Type B pancreatic cell (in vitro differentiated cells): ENCODE measurements at regions not wholly inside any gene's neighbourhood (a gene's known extent, or its start where the extent isn't known, plus 50 kb on each side); places are given as distances from the start of the nearest gene placed in this dataset.

Experiments used
- DNase-seq: peaks from one replicate; pipeline ENCODE4 v3.0.0; 2021; ENCODE audit warnings: mixed read lengths; ENCODE audit not compliant: unreplicated experiment; ENCODE audit errors: extremely low spot score
- H3K27ac Mint-ChIP-seq: 2 replicates; pipeline ENCODE4 v1.8.0; 2021; ENCODE audit warnings: mild to moderate bottlenecking, mixed read lengths
- H3K27me3 Mint-ChIP-seq: 2 replicates; pipeline ENCODE4 v1.8.0; 2021; ENCODE audit warnings: mixed read lengths
- H3K36me3 Mint-ChIP-seq: 2 replicates; pipeline ENCODE4 v1.8.0; 2021; ENCODE audit warnings: mixed read lengths
- H3K4me1 Mint-ChIP-seq: one replicate; pipeline ENCODE4 v1.8.0; 2021; ENCODE audit warnings: mixed read lengths; ENCODE audit not compliant: unreplicated experiment
- H3K4me3 Mint-ChIP-seq: 2 replicates; pipeline ENCODE4 v1.8.0; 2021; ENCODE audit warnings: mild to moderate bottlenecking, mixed read lengths
- H3K9me3 Mint-ChIP-seq: 2 replicates; pipeline ENCODE4 v1.8.0; 2021; ENCODE audit warnings: mixed read lengths
- TF ChIP-seq, protein P1 (sequence below): fragments of 200-600 bp; sonication (generic); conservative IDR thresholded peaks from 2 replicates; pipeline ENCODE4 v1.5.0; 2021; ENCODE audit warnings: antibody characterized with exemption, mild to moderate bottlenecking

- Mint-ChIP-seq H3K27ac (no peak overlapping the region), H3K4me3 (no peak overlapping the region), H3K36me3 (no peaks in the 10 kb centered on the region), H3K9me3 (peaks cover 8% of the 10 kb centered on the region), H3K4me1 (no peaks in the 10 kb centered on the region), H3K27me3 (no peaks in the 10 kb centered on the region)
- TF ChIP-seq, protein P1, sequence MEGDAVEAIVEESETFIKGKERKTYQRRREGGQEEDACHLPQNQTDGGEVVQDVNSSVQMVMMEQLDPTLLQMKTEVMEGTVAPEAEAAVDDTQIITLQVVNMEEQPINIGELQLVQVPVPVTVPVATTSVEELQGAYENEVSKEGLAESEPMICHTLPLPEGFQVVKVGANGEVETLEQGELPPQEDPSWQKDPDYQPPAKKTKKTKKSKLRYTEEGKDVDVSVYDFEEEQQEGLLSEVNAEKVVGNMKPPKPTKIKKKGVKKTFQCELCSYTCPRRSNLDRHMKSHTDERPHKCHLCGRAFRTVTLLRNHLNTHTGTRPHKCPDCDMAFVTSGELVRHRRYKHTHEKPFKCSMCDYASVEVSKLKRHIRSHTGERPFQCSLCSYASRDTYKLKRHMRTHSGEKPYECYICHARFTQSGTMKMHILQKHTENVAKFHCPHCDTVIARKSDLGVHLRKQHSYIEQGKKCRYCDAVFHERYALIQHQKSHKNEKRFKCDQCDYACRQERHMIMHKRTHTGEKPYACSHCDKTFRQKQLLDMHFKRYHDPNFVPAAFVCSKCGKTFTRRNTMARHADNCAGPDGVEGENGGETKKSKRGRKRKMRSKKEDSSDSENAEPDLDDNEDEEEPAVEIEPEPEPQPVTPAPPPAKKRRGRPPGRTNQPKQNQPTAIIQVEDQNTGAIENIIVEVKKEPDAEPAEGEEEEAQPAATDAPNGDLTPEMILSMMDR, result no peak
- no peak for DNase-seq
Observed at GRCh38 chr2:75261923-75262322, 62.6 kb upstream of the TACR1 start.

DNA sequence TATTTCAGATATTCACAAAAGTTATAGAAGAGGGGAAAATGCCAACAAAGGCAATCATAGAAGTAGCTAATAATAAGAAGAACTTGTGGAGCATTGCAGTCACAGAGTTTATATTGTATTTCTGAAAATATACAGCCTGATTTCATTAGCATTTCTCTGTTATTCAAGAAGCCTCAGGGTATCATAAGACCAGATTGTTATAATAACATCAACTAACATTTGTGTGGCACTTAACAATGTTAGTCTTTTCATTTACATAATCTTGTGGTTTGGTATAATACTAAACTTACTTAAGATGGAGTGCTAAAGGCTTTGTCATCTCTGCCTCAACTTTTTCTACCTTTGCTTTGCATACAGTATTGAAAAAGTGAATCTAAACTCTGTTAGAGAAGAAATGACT, 61.6 kb upstream of the TACR1 start:
- TF ChIP-seq, protein P1, result no peak
- H3K9me3 Mint-ChIP-seq, result peaks cover 8% of the 10 kb centered on the region
- no peaks in the 10 kb centered on the region for H3K27me3 Mint-ChIP-seq
- no peak overlapping the region for H3K4me3 Mint-ChIP-seq
- no peaks in the 10 kb centered on the region for H3K4me1 Mint-ChIP-seq
- no peak for DNase-seq
- H3K36me3 Mint-ChIP-seq, result no peaks in the 10 kb centered on the region
- no peak overlapping the region for H3K27ac Mint-ChIP-seq

- H3K4me3 Mint-ChIP-seq, result no peak overlapping the region
- H3K4me1 Mint-ChIP-seq, result no peaks in the 10 kb centered on the region
- H3K27me3 Mint-ChIP-seq, result no peaks in the 10 kb centered on the region
- H3K27ac Mint-ChIP-seq, result no peak overlapping the region
- DNase-seq, result no peak
- no peaks in the 10 kb centered on the region for H3K36me3 Mint-ChIP-seq
- H3K9me3 Mint-ChIP-seq, result peaks cover 8% of the 10 kb centered on the region
- TF ChIP-seq, protein P1, result no peak
Observed at GRCh38 chr2:75258620-75259019, 59.3 kb upstream of the TACR1 start.

GRCh38 chr2:75256485-75256884, 57.2 kb upstream of the TACR1 start:
- Mint-ChIP-seq H3K4me3 (no peak overlapping the region), H3K9me3 (peaks cover 3% of the 10 kb centered on the region)

GRCh38 chr2:75253526-75253925, 54.2 kb upstream of the TACR1 start:
- Mint-ChIP-seq H3K27ac (no peak overlapping the region), H3K4me3 (no peak overlapping the region), H3K36me3 (peaks cover 3% of the 10 kb centered on the region), H3K27me3 (no peaks in the 10 kb centered on the region), H3K4me1 (no peaks in the 10 kb centered on the region), H3K9me3 (peaks cover 8% of the 10 kb centered on the region)
- no peak for DNase-seq
- TF ChIP-seq, protein P1, result no peak

More at GRCh38 chr2:75256485-75256884, 57.2 kb upstream of the TACR1 start:
- no peaks in the 10 kb centered on the region for H3K27me3 Mint-ChIP-seq
- DNase-seq, result no peak
- H3K36me3 Mint-ChIP-seq, result no peaks in the 10 kb centered on the region
- H3K4me1 Mint-ChIP-seq, result no peaks in the 10 kb centered on the region
- H3K27ac Mint-ChIP-seq, result no peak overlapping the region
- TF ChIP-seq, protein P1, result no peak

DNA sequence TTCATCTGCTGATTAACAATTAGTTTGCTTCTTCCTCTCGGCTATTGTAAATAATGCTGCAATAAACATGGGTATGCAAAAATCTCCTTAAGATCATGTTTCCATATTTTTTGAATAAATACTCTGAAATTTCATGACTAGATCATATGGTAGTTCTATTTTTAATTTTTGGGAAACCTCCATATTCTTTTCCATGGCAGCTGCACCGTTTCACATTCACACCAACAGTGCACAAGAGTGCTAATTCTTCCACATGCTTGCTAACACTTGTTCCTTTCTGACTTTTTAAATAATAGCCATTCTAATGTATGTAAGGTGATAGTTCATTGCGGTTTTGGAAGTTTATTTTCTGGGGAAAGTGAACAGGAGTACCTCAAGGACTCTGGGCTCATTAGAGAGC, 52.6 kb upstream of the TACR1 start:
- Mint-ChIP-seq H3K4me1 (no peaks in the 10 kb centered on the region), H3K9me3 (peaks cover 5% of the 10 kb centered on the region), H3K27me3 (no peaks in the 10 kb centered on the region), H3K36me3 (peaks cover 3% of the 10 kb centered on the region), H3K4me3 (no peak overlapping the region), H3K27ac (no peak overlapping the region)
- no peak for DNase-seq
- TF ChIP-seq, protein P1, result no peak
